Gastroesophageal sphincter (tissue), 4 donors: ENCODE measurements at regions not wholly inside any gene's neighbourhood (a gene's known extent, or its start where the extent isn't known, plus 50 kb on each side); places are given as distances from the start of the nearest gene placed in this dataset.

ENCODE experiments used
- ATAC-seq: fragments of 150-250 bp; one replicate; pipeline ENCODE4 v1.9.1; 2016; ENCODE audit warnings: mild to moderate bottlenecking, moderate library complexity
- H3K27ac ChIP-seq, 4 donors: fragments of 200-600 bp; sonication (generic) in 3 of 4; 1 replicate in 3 of 4; 2 replicates in 1 of 4; pipeline ENCODE4 v1.5.1; 2016 to 2019
- H3K27me3 ChIP-seq: fragments of 200-600 bp; sonication (generic); one replicate; pipeline ENCODE4 v1.5.1; 2019
- H3K36me3 ChIP-seq, 2 donors: fragments of 200-600 bp; sonication (generic); one replicate each; pipeline ENCODE4 v1.5.1; 2019; ENCODE audit warnings: control low read depth in 1 of 2
- H3K4me1 ChIP-seq, 3 donors: fragments of 200-600 bp; sonication (generic); 1 replicate in 2 of 3; 2 replicates in 1 of 3; pipeline ENCODE4 v1.5.1; 2016 to 2019; ENCODE audit warnings: control low read depth in 2 of 3
- H3K4me3 ChIP-seq, 2 donors: fragments of 200-600 bp; sonication (generic); one replicate each; pipeline ENCODE4 v1.5.1; 2019; ENCODE audit warnings: mild to moderate bottlenecking in 1 of 2, moderate library complexity in 1 of 2
- H3K9me3 ChIP-seq, 3 donors: fragments of 200-600 bp; sonication (generic); one replicate each; pipeline ENCODE4 v1.5.1; 2017 to 2019; ENCODE audit warnings: control low read depth in 2 of 3
- EP300 ChIP-seq: sonication (generic); formaldehyde crosslinking; IDR thresholded peaks from one replicate; pipeline ENCODE4 v1.6.1; 2017; ENCODE audit warnings: antibody characterized with exemption, mild to moderate bottlenecking
- POLR2A ChIP-seq, 2 donors: fragments of 450-650 bp; IDR thresholded peaks; one replicate each; pipeline ENCODE4 v1.6.1; 2017; ENCODE audit warnings: antibody characterized with exemption in 2 of 2, mild to moderate bottlenecking in 2 of 2, moderate library complexity in 1 of 2
- POLR2AphosphoS5 ChIP-seq: sonication (generic); formaldehyde crosslinking; IDR thresholded peaks from one replicate; pipeline ENCODE4 v1.6.1; 2017; ENCODE audit warnings: antibody characterized with exemption
- WGBS, 2 donors: methylation state at CpG; one replicate each; pipeline ENCODE4 v1.1.5; 2018; ENCODE audit warnings: low coverage in 1 of 2; 5-methylcytosine and 5-hydroxymethylcytosine counted together
- TF ChIP-seq, protein P1 (sequence below), 4 experiments: fragments of 200-600 bp in 2 of 4; fragments of 450-650 bp in 2 of 4; sonication (generic) in 1 of 4; IDR thresholded peaks; one replicate each; pipeline ENCODE4 v1.5.1; 2017 to 2019; ENCODE audit warnings: antibody characterized with exemption in 4 of 4, mild to moderate bottlenecking in 2 of 4, moderate library complexity in 2 of 4

DNA sequence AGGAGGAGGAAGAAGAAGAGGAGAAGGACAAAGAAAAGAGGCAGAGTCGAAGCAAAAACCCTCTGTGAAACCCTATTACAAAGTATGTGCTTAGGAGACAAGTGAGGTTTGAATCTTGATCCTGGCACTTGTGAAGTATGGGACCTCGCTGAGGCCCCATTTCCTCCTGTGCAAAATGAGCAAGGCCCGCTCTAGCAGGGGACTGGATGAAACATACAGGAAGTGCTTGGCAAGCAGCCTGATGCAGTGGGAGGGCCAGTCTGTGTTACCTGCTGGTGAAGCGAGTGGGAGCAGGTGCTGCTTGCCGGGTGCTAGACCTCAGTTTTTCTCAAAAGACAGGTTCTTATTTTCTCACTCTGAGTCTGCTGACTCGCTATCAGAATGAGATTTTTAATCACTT, 150.4 kb downstream of the JCAD start:
- WGBS, 2 donors: 65 to 72% methylated on average over 3 to 6 of the region's 6 CpGs
- Histone ChIP-seq H3K4me1 (no peaks in the 10 kb centered on the region), H3K36me3 (no peaks in the 10 kb centered on the region), H3K4me3 (no peak overlapping the region), H3K9me3 (no peaks in the 10 kb centered on the region), H3K27me3 (no peaks in the 10 kb centered on the region), H3K27ac (no peak overlapping the region)
- TF ChIP-seq POLR2AphosphoS5: no peak
- TF ChIP-seq, protein P1, sequence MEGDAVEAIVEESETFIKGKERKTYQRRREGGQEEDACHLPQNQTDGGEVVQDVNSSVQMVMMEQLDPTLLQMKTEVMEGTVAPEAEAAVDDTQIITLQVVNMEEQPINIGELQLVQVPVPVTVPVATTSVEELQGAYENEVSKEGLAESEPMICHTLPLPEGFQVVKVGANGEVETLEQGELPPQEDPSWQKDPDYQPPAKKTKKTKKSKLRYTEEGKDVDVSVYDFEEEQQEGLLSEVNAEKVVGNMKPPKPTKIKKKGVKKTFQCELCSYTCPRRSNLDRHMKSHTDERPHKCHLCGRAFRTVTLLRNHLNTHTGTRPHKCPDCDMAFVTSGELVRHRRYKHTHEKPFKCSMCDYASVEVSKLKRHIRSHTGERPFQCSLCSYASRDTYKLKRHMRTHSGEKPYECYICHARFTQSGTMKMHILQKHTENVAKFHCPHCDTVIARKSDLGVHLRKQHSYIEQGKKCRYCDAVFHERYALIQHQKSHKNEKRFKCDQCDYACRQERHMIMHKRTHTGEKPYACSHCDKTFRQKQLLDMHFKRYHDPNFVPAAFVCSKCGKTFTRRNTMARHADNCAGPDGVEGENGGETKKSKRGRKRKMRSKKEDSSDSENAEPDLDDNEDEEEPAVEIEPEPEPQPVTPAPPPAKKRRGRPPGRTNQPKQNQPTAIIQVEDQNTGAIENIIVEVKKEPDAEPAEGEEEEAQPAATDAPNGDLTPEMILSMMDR (IDR thresholded peaks at IDR 0.05): no peak
- no peak for TF ChIP-seq POLR2A (IDR thresholded peaks at IDR 0.05)
- no peak for TF ChIP-seq EP300
- no peak for ATAC-seq

DNA sequence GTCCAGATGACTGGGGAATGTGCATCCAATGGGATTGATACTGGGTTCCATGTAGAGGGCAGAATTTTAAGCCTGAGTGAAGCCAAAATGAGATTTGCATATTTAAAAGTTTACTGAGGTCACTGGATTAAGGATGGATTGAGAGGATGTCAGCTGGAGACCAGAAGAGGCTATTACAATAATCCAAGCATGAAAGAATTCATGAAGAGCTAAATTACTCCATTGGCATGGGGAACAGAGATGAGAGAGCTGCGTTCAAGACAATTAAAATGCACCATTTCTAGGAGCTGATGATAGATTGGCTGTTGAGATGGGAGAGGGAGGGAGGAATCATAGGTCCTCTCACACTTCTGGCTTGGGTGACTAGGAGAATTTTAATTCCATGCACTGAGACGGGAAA, 158.5 kb downstream of the JCAD start:
- no peaks in the 10 kb centered on the region for H3K36me3 ChIP-seq
- no peak for ATAC-seq
- WGBS, 2 donors: 66% methylated on average over 2 of the region's 2 CpGs; no CpG with 5 or more reads in 1 of the 2 donors
- H3K4me3 ChIP-seq: no peak overlapping the region
- H3K4me1 ChIP-seq: peaks cover 0 to 6% (median 0%) of the 10 kb centered on the region in 3 donors
- no peaks in the 10 kb centered on the region for H3K27me3 ChIP-seq
- H3K9me3 ChIP-seq: no peaks in the 10 kb centered on the region
- TF ChIP-seq POLR2AphosphoS5 (no peak), POLR2A (IDR thresholded peaks at IDR 0.05) (no peak), EP300 (no peak)
- TF ChIP-seq, protein P1 (IDR thresholded peaks at IDR 0.05): no peak
- H3K27ac ChIP-seq: no peak overlapping the region

DNA sequence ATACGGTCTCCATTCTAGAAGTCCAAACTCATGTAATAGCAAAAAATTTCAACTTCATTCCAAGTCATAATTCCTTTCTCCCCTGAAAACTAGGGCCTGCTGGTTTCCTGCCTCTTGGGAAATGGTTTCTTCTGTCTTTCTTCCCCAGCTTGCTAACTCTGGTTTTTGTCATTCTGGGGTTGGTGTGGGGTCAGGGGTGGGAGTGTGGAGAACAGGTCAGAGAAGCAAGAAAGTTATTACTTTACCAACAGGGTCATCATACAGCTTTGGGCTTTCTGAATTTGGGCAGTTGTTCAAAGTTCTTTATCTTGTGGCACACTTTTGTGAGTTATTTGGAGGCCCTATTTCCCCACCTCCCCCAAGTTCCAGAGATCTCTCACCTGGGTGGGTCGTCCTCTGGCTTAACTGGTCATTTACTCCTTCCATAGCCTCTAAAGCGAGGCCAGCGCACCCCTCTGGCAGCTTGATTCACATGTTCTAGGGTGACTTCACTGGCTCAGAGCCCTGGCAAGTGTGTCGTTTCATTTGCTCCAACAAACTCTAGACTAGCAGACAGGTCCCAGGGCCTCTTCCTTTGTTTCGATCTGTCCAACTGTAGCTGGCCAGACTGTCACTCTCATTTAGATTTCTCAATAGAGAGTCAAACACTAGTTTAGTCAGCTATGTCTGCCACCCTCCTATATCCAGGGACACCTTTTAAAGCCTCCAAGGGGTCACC, 161.2 kb downstream of the JCAD start:
- no peak for ATAC-seq
- H3K27me3 ChIP-seq: no peaks in the 10 kb centered on the region
- TF ChIP-seq, protein P1 (IDR thresholded peaks at IDR 0.05): no peak
- no peak for TF ChIP-seq POLR2A (IDR thresholded peaks at IDR 0.05)
- TF ChIP-seq POLR2AphosphoS5: no peak
- TF ChIP-seq EP300: no peak
- H3K9me3 ChIP-seq: no peaks in the 10 kb centered on the region
- WGBS, 2 donors: 72 to 73% methylated on average over 3 to 5 of the region's 6 CpGs
- peaks cover 0 to 6% (median 0%) of the 10 kb centered on the region in 3 donors for H3K4me1 ChIP-seq
- H3K4me3 ChIP-seq: no peak overlapping the region
- no peak overlapping the region for H3K27ac ChIP-seq
- no peaks in the 10 kb centered on the region for H3K36me3 ChIP-seq

DNA sequence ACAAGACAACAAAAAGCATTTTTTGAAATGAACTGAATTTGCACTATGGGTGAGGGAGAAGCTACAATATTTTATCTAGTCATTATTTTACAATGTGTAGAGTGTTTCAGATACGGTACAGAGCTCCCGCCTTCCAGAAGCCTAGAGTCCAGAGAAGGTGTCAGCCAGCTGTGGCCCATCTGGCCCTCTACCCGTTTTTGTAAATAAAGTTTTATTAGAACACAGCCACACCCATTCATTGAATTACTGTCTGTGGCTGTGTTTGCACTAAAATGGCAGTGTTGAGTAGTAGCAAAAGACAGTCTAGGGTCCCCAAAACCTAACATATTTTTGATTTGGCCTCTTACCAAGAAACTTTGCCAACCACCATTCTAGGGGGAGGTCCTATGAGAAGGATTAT, 162.0 kb downstream of the JCAD start:
- Histone ChIP-seq H3K27ac (no peak overlapping the region), H3K36me3 (no peaks in the 10 kb centered on the region), H3K4me1 (peaks cover 0 to 6% (median 0%) of the 10 kb centered on the region in 3 donors), H3K4me3 (no peak overlapping the region), H3K27me3 (no peaks in the 10 kb centered on the region), H3K9me3 (no peaks in the 10 kb centered on the region)
- no peak for ATAC-seq
- whole genome bisulfite sequencing, 2 donors: 79 to 88% methylated on average over 3 of the region's 3 CpGs
- TF ChIP-seq EP300 (no peak), POLR2A (IDR thresholded peaks at IDR 0.05) (no peak), POLR2AphosphoS5 (no peak)
- TF ChIP-seq, protein P1 (IDR thresholded peaks at IDR 0.05): no peak

DNA sequence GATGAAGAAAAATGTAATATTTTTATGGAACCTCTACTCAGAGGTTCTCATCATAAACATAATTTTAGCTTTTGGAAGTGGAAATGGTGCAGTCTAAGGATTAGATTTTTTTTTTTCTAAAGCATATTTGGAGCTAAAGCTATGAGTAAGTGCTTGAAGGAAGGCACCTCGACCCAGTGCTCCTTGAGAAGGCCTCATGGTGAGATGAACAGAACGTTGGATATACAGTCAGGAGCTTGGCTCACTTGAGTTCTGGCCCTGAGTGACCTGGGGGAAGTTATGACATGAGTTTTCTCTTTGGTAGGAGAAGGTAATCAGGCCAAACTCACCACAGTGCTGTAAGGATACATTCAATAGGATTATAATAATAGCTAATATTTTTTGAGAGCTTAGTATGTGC, 163.3 kb downstream of the JCAD start:
- no peaks in the 10 kb centered on the region for H3K9me3 ChIP-seq
- 40 to 42% methylated on average over 1 to 2 of the region's 2 CpGs for WGBS, 2 donors
- TF ChIP-seq, protein P1 (IDR thresholded peaks at IDR 0.05): no peak
- TF ChIP-seq EP300 (no peak), POLR2AphosphoS5 (no peak), POLR2A (IDR thresholded peaks at IDR 0.05) (no peak)
- H3K4me1 ChIP-seq: peaks cover 0 to 6% (median 0%) of the 10 kb centered on the region in 3 donors
- no peaks in the 10 kb centered on the region for H3K27me3 ChIP-seq
- no peak overlapping the region for H3K4me3 ChIP-seq
- H3K27ac ChIP-seq: peak overlapping the region in 3 of 4 donors; percentile 14 to 57 (median 16)
- ATAC-seq: peak; percentile 4
- H3K36me3 ChIP-seq: no peaks in the 10 kb centered on the region
